ENCODE measurements at regions not wholly inside any gene's neighbourhood (a gene's known extent, or its start where the extent isn't known, plus 50 kb on each side); places are given as distances from the start of the nearest gene placed in this dataset.
A peak's percentile ranks its signal among the peaks of the same experiment; 100 is the strongest.

GRCh38 chr18:25455159-25455558, 103.2 kb upstream of the ZNF521 start:
- H3K4me3 ChIP-seq (ENCODE audit: low read depth, low read length) = no peak overlapping the region
- no peak for DNase-seq (ENCODE audit: low read depth)
- TF ChIP-seq, protein P1, sequence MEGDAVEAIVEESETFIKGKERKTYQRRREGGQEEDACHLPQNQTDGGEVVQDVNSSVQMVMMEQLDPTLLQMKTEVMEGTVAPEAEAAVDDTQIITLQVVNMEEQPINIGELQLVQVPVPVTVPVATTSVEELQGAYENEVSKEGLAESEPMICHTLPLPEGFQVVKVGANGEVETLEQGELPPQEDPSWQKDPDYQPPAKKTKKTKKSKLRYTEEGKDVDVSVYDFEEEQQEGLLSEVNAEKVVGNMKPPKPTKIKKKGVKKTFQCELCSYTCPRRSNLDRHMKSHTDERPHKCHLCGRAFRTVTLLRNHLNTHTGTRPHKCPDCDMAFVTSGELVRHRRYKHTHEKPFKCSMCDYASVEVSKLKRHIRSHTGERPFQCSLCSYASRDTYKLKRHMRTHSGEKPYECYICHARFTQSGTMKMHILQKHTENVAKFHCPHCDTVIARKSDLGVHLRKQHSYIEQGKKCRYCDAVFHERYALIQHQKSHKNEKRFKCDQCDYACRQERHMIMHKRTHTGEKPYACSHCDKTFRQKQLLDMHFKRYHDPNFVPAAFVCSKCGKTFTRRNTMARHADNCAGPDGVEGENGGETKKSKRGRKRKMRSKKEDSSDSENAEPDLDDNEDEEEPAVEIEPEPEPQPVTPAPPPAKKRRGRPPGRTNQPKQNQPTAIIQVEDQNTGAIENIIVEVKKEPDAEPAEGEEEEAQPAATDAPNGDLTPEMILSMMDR (conservative IDR thresholded peaks at IDR 0.05; ENCODE audit: low read depth, low read length) = no peak

- TF ChIP-seq, protein P1 (conservative IDR thresholded peaks at IDR 0.05; ENCODE audit: low read depth, low read length) = no peak
- H3K4me3 ChIP-seq (ENCODE audit: low read depth, low read length) = no peak overlapping the region
- no peak for DNase-seq (ENCODE audit: low read depth)
Measured at GRCh38 chr18:25454730-25455129, 102.8 kb upstream of the ZNF521 start.

DNA sequence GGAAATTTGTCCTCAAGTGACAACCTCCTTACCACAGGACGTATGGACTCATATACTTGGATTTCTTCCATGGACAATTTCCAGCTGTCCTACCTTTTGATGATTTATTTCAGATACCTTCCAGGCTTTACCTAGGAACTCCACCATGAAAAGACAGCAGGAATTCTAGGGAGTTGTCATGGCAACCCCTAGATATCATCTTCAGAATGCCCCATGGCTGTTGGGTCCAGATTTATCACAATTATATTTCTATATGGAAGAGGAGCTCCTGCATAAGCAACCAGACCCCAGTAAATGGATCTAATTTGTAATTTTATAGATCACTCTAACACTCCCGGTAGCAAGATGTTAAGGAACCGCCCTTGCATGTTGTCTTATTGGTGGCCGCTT, 102.3 kb upstream of the ZNF521 start:
- no peak for DNase-seq (ENCODE audit: low read depth)
- TF ChIP-seq, protein P1 (conservative IDR thresholded peaks at IDR 0.05; ENCODE audit: low read depth, low read length) = no peak
- no peak overlapping the region for H3K4me3 ChIP-seq (ENCODE audit: low read depth, low read length)

GRCh38 chr18:25453556-25454269, 101.7 kb upstream of the ZNF521 start:
- no peak overlapping the region for H3K4me3 ChIP-seq (ENCODE audit: low read depth, low read length)
- TF ChIP-seq, protein P1 (conservative IDR thresholded peaks at IDR 0.05; ENCODE audit: low read depth, low read length) = no peak
- DNase-seq (ENCODE audit: low read depth) = peak; percentile 59

GRCh38 chr18:25451077-25451658, 99.2 kb upstream of the ZNF521 start:
- no peak overlapping the region for H3K4me3 ChIP-seq (ENCODE audit: low read depth, low read length)
- no peak for DNase-seq (ENCODE audit: low read depth)
- TF ChIP-seq, protein P1 (conservative IDR thresholded peaks at IDR 0.05; ENCODE audit: low read depth, low read length) = no peak

- DNase-seq (ENCODE audit: low read depth) = no peak
- no peak overlapping the region for H3K4me3 ChIP-seq (ENCODE audit: low read depth, low read length)
- TF ChIP-seq, protein P1 (conservative IDR thresholded peaks at IDR 0.05; ENCODE audit: low read depth, low read length) = no peak
Measured at GRCh38 chr18:25449046-25449445, 97.1 kb upstream of the ZNF521 start.

DNA sequence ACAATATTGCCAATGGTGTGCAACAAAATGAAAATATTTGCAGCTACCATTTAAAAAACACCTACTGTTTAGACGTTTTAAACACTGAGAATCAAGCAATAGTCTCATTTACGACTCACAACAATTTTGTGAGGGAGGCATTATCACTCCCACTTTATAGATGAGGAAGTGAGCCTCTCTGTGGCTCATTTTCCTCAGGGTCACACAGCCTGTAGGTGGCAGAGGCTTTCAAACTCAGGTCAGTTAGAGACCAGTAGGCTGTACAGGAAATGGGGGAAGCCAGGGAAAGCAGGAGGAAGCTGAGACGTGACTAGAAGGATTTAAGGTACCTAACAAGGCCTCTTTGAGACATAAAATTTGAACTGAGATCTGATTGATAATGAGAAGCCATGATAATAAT, 95.0 kb upstream of the ZNF521 start:
- H3K4me3 ChIP-seq (ENCODE audit: low read depth, low read length) = no peak overlapping the region
- DNase-seq (ENCODE audit: low read depth) = no peak
- TF ChIP-seq, protein P1 (conservative IDR thresholded peaks at IDR 0.05; ENCODE audit: low read depth, low read length) = no peak
